ENCODE measurements at regions not wholly inside any gene's neighbourhood (a gene's known extent, or its start where the extent isn't known, plus 50 kb on each side); places are given as distances from the start of the nearest gene placed in this dataset.

DNA sequence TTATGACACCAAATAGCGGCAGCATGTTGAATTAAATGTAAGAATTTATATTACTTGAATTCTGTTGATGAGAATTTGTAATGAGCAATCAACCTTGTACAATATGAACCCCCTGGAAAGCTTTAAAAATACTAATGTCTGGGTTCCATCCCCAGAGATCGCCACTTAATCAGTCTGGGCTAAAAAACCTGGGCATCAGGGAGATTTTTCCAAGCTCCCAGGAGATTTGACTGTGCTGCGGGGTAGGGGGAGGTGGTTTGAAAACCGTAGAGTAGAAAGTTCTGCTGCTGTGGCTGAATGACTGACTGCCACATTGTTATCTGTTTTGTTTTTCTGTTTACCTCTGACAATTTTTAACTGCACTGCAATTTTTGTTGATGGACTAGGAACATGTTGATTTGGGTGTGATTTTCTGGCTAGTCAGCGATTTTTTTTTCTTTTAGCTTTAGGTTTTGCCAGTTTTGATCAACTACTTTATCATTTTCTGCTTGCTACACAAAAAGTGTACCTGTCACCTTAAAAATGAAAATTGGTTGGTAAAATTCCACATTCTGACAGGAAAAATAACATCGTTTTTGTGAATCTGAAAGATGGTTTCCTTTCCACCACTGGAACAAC, 79.3 kb downstream of the PCTP start:
- intact Hi-C loops (cut with micrococcal nuclease): no loop called here

DNA sequence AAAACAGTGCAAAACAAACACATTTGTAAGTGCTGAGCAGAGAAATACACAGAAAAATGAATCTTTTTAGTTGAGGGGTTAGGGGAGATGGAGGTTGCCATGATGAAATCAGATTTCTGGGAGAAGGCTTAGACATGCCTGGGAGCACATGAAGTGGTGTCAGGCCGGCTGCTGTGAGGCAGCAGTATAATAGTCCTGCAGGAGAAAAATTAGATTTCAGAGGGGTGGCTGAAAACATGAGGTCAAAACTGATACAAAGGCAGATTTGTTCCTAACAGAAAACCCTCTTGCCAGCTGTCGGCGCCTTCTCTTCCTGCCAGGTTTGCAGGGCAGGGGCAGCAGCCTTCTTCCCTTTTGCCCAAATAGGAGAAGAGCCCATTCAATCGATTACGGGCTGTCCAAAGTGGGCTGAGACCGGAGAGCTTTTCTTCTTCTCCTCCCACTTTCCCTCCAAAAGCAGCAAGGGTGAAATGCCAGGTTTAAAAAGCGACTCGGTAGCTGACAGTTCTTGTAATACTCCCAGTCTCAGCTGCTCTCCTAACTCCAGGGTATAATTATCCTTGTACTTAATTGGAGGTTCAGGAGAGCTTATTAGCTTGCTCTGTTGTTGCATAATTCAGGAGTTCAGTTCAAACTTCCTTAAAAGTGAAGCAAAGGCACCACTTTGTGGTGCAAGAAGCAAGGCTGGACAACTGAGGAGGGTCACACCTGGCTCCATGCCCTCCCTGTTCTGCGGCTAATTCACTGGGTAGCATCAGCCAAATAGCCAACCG, 80.0 kb downstream of the PCTP start:
- intact Hi-C loops (cut with micrococcal nuclease): no loop called here

DNA sequence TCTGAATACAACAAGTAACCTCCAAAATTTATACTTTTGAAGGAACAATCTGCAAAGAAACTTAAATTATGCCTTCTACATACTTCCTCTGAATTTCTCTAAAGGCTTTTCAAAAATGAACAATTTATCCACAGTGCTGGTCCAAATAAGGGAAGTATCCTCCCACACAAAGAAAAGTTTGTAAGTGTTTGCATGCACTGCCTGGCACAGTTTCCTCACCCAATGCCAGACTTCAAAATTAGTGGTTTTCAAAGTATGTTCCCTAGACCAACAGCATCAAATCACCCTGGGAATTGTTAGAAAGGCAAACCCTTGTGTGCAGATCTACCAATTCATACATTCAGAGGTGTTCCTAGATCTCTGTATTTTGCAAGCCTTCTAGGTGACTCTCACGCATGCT, 82.5 kb downstream of the PCTP start:
- intact Hi-C loops (cut with micrococcal nuclease): no loop called here

DNA sequence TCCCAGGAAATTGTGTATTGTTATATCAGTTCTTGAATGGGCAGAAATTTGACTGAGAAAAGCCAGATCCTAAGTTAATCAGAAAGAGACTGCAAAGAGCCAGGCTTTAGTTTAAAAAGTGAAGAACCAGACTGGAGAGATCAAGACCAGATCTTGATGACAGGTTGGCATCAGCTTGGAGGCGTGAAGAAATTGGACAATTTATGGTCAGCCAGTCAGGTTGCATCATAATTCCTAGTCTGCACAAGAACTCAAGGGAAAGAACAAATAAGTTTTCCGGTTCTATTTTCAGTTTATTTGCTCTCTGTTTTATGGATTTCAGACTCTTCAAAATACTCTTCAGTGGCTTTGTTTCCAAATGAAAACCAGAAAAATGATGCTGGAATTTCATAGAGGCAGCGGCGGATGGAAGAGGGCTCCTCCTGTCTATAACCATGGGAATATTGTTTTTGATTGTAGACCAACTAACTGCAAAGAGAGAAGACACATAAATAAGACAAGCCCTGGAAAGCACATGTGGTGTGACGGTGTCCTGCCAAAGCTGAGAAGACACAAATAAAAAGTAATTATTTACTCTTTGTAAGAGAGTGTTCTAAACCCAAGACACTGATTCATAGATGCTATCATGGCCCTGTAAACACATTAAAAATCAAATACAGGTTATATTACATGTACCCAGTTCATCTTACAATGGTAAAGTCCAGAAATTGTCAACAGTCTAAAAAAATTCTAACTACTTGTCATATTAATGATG, 91.7 kb downstream of the PCTP start:
- intact Hi-C loops (cut with micrococcal nuclease): loop anchor here (10.0 kb wide), 1 partner anchor 632 kb away; no protein-coding TSS in a partner anchor

DNA sequence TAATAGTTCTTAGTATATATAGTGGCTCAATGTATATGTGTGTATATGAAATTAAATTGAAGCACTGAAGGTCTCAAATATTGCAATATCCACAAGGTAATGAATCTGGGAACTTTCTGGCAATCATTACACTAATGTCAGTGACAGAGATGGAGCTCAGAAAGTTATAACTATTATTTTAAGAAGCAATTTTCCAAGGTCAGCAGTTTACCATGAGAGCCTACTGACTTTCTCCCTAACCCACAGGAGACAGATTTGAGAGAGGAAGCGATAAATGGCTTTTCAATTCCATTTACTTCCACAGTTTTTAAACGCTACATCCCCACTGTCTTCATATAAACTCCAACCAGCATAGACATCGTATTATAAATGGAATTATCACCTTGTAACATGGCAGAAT, 92.9 kb downstream of the PCTP start:
- intact Hi-C loops (cut with micrococcal nuclease): loop anchor here (10.0 kb wide), 1 partner anchor 631 kb away; no protein-coding TSS in a partner anchor

DNA sequence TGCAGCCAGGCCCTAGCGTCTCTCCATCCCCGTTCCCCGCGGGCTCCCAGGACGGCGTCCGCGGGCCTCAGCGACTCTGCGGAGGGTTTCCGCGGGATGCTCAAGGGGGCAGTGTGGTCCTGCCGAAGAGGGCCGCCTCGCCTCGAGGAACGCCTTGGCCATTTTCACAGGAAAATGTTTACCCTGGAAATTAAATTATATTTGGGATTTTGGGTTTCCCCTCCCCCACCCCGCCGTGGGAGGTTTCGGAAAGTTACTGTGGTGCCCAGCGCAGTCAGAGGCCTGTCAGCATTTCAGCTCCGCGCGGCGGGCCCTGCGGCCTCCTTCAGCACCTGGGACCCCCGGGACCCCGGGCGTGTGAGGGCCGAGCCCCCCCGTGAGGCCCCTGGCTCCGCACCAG, 94.5 kb downstream of the PCTP start:
- intact Hi-C loops (cut with micrococcal nuclease): loop anchor here (10.0 kb wide), 1 partner anchor 629 kb away; no protein-coding TSS in a partner anchor

DNA sequence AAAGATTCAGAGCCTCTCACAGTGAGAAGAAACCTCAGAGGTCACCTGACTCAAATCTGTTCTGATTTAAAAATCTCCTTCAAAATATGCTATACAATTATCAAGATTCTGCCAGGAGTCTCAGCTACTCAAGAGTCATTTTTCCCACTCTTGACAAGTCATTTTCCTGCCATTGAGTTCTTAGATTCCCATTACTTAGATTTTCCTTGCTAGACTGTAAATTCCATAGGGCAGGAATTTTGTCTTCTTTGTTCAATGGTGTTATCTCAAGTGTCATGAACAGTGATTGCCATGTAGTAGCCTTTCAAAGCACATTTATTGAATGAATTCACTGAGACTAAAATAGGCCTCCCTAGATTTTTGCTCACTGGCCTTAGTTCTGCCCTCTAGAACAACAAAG, 95.9 kb downstream of the PCTP start:
- intact Hi-C loops (cut with micrococcal nuclease): loop anchor here (10.0 kb wide), 1 partner anchor 628 kb away; no protein-coding TSS in a partner anchor

DNA sequence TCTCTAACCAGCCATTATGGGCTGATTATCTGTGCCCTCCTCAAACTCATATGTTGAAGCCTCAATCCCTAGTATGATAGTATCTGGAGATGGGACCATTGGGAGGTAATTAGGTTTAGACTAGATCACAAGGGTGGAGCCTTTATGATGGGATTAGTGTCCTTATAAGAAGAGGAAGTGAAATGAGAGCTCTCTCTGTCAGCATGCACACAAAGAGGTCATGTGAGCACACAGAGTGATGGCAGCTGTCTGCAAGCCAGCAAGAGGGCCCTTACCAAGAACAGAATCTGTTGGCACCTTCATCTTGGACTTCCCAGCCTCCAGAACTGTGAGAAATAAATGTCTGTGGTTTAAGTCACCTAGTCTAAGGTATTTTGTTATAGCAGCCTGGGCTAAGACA, 101.9 kb downstream of the PCTP start:
- intact Hi-C loops (cut with micrococcal nuclease): no loop called here

DNA sequence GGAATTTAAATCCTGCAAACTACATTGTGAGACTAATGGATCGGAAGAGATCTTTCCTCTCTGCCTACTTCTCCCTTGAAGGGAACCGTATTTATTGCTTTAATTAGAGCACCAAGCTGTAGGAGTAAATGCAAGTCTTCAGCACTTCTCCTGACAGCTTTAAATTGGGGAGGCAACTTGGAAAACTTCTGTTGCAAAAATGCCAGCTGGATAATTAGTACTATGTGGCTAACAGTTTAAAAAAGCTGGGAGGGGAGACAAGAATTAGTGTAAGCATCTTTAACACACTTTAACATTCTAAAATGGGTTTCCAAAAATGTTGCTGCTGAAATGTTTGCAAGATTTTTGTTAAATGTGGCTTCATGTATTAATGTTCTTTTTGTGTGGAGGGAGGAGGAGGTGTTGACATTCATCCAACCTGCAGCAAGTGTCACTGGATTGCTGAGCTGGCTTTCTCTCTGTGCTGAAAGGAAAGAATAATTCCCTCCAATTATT, 108.5 kb downstream of the PCTP start:
- intact Hi-C loops (cut with micrococcal nuclease): no loop called here

DNA sequence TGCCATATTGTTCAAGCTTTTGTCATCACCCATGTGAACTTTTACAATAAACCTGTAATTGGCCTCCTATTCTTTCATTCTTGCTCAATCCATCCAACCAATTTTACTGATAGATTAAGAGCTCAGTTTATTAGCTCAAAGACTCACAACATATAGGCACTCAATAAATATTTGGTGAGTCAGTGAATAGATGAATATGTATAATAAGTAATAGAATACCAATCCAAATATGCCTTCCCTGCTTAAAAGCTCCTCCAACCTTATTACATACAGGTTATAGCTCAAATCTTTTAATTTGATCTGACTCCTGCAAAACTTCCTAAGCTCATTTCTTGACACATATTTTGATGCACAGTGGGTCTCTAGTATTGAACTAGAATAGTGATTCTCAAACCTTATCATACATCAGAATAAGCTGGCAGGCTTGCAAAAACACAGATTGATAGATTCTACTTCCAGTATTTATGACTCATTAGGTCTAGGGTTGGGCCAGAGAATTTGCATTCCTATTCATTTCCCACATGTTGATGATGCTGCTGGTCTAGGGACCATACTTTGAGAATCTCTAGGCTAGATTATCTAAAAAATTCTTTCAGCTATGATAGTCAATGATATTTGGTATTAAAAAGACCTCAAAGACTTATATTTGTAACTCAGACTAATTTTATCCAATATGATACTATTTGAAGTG, 114.4 kb downstream of the PCTP start:
- intact Hi-C loops (cut with micrococcal nuclease): no loop called here

DNA sequence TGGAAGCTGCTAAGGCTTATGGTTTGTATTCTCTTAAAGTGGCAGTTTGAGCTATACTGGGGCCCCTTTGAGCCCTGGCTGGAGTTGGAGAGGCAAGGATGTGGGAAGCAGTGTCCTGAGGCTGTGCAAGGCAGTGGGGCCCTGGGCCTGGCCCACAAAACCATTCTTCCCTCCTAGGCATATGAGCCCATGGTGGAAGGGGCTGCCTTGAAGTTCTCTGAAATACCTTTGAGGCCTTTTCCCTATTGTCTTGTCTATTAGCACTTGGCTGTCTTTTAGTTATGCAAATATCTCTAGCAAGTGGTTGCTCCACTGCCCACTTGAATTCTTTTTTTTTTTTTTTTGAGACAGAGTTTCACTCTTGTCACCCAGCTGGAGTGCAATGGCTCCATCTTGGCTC, 119.2 kb downstream of the PCTP start:
- intact Hi-C loops (cut with micrococcal nuclease): no loop called here

DNA sequence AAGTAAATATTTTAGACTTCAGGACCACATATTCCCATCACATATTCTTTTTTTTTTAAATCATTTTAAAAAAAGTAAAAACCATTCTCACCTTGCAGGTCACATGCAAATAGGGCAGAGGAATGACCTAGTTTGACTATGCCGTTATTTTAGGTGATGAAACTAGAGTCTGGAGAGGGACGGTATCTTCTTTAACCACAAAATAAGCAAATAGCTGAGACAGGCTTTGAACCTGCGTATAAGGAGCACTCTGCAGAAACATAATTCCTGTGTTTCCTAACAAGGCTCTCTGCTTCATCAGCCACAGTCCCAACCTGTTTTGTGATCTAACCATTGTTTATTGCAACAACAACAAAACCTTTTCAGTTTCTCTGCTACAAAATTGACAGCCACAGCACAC, 121.5 kb downstream of the PCTP start:
- intact Hi-C loops (cut with micrococcal nuclease): no loop called here

DNA sequence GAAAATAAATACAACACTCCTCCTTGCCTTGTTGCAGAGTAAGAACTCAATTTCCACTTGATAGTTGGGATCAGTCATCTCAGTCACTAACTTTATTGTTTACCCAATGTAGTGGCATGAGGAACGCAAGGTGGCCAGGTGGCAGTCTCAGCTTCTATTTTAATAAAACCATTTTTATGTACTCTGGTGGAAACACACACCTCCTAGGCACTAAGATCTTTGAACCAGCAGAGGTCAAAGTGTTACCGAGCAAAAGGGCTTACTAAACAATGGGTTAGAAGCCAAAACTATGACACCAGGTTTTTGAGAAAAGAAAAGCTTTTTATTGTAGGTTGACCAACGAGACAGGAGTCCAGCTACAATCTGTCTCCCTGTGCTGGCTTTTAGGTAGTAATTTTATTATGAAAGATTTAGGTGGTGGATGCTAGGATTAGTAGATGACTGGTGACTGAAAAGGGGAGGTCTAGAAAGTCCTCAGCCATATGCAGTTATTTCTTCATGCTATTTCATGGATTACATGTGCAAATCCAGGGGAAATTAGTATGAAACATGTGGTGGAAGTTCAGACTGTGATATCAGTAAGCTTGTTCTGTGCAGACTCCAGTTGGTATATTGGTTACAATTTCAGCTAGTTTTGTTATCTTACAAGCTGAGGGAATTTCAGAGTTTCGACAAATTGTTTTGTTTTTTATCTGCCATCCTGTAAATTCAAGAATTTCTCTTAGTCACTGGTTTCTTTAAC, 122.3 kb downstream of the PCTP start:
- intact Hi-C loops (cut with micrococcal nuclease): no loop called here

DNA sequence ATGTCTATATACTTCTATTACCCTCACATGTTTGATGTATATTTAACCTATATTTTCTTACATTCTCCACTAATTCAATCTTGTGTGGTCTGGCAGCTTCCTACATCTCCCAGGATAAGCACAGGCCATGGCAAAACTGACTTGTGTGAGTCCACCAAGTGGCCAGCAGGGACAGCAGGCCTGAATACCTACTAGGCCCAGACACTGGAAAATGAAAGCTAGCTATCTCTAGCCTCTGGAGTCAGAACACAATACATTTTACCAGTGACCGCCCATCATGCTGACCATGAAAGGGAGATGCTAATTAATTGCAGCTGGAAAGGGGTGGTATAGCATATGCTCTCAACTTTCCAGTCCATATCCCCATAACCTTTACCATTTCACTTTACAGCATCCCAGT, 132.3 kb downstream of the PCTP start:
- intact Hi-C loops (cut with micrococcal nuclease): no loop called here

DNA sequence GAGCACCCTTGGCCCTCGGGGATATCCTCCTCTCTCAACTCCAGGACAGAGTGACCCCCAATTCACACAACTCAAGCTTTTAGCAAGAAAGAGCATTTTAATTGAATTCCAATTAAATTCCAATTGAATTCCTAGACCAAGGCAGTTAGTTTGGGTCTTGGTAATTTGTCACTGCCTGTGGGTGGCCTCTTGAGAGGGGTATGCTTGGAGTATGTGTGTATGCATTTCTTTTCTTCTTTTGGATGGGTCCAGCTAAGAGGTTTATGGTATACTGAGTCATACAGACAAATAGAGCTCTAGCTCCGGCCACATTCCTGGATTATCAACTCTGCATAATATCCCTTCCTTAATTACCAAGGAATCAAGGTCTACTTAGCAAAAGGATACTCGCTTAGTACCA, 136.7 kb downstream of the PCTP start:
- intact Hi-C loops (cut with micrococcal nuclease): no loop called here

DNA sequence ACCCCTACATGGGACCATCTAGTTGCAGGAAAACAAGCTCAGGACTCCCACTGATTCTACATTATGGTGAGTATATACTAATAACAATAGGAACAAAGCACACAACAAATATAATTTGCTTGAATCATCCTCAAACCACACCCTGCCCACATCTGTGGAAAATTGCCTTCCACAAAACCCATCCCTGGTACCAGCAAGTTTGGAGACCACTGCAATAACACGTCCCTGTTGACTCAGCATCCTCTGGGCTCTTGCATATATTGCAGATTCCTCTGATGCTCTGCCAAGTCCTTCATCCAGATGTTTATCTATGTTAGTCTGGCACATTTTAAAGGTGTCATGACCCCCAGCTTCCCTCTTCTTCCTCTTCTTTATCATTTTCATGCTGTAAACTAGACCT, 138.4 kb downstream of the PCTP start:
- intact Hi-C loops (cut with micrococcal nuclease): no loop called here

DNA sequence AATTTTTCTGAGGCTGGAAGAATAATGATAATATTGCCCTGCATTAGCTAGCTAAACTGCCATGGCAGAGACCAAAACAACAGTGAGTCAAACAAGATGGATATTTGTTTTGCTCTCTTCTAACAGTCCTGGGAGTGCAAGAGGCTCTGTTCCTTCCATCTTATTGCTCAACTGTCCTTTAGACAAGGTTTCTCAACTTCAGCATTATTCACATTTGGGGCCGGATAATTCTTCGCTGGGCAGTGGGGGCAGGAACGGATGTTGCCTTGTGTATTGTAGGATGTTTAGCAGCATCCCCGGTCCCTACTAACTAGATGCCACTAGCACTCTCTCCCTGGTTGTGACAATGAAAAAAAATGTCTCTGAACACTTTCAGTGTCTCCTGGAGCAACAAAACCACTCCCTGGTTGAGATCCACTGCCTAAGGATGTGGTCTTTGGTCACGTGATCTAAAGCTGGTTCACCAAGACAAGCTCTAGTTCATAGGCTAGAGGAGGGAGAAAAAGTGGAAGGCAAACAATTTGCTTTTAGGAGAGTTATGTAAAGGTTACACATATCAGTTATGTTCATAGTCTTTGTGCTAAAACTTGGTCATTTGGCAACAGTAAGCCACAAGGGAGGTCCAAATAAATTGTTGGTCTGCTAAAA, 144.4 kb downstream of the PCTP start:
- intact Hi-C loops (cut with micrococcal nuclease): no loop called here

DNA sequence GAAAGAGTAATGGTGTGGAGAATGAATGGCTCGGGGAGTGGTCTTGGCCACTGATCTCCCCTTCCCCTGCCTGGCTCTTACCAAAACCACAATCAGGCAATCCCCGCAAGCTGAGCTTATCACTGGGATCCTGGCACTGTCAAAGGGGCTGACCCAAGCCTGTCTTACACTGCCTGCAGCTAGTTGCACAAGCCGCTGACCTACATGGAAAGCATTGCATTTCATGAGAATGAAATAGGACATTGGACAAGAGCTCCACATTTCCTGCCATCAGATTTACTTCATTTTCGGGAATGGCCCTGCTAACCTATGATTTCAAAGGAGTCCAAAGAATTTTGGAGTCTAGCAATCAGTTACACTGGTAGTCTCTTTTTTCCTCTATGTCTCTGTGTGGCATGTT, 146.4 kb downstream of the PCTP start:
- intact Hi-C loops (cut with micrococcal nuclease): no loop called here

DNA sequence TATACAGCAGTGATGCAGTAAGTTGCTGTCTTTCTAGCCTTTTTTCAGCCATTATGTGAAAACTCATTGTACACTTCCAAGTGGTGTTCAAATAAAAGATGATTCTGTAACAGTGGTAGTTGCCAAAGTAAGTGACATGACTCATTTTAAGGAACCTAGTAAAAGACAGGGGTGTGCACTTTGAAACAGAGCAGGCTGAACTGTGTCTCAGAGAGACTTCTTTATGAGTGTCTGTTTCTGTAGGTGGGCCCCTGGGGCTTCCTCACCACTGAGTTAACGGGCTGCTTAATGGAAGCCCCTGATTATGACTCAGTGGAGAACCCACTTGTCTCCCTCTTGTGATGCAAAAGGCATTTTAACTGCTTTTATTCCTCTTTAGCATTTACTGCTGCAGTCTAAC, 147.3 kb downstream of the PCTP start:
- intact Hi-C loops (cut with micrococcal nuclease): no loop called here

DNA sequence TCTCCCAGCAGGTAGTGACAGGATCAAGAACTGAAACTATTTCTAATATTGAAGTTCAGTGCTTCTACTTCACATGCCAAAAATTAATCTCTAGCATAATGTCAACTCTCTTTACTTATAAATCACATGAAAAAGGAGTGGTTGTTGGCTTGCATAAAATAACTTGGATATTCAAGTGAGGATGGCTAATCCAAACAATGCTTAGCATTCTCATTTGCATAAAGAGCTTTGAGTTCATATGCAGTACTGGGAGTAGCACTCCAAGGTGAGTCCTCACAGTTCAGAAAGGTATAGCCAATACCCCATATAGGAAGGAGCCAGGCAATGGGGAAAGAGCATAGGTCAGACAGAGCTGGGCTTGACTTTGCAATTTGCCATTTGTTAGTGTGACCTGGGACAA, 149.3 kb downstream of the PCTP start:
- intact Hi-C loops (cut with micrococcal nuclease): no loop called here
